Panc1 (cell line): ENCODE measurements at regions not wholly inside any gene's neighbourhood (a gene's known extent, or its start where the extent isn't known, plus 50 kb on each side); places are given as distances from the start of the nearest gene placed in this dataset.

Experiments used
- CTCF ChIP-seq: fragments of 450-650 bp; IDR thresholded peaks from 2 replicates; pipeline ENCODE4 v1.5.1; 2017; ENCODE audit warnings: mild to moderate bottlenecking
- SIN3A ChIP-seq: IDR thresholded peaks from 2 replicates; pipeline ENCODE4 v1.6.1; 2012; ENCODE audit warnings: low read depth, mild to moderate bottlenecking, low read length, moderate library complexity, borderline replicate concordance; ENCODE audit not compliant: insufficient read depth

DNA sequence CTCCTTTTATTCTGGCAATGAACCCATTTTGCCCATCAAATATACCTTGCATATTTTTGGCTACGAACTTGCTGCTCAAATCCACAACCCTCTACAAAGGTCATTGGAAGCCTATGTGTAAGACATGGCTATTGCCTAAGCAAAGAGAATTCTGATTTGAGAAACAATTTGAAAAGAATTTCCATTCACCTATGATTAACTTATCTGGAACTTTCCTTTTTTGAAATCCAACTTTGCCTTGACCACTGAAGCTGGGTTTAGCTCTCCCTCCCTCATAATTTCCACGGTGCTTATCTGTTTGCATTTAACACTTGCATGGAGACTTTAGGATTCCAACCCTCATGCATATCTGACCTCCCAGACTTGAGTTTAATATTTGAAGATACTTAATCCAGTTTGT is 1514.7 kb upstream of the SLC10A2 start:
- no peak for TF ChIP-seq SIN3A
- TF ChIP-seq CTCF = no peak
